HG02623 (cell line): ENCODE measurements at regions not wholly inside any gene's neighbourhood (a gene's known extent, or its start where the extent isn't known, plus 50 kb on each side); places are given as distances from the start of the nearest gene placed in this dataset.

Experiments used
- ATAC-seq: cut with Tn5 transposase; IDR thresholded peaks from one replicate; pipeline ENCODE4 v1.9.1; 2021; ENCODE audit warnings: moderate library complexity; ENCODE audit not compliant: unreplicated experiment

DNA sequence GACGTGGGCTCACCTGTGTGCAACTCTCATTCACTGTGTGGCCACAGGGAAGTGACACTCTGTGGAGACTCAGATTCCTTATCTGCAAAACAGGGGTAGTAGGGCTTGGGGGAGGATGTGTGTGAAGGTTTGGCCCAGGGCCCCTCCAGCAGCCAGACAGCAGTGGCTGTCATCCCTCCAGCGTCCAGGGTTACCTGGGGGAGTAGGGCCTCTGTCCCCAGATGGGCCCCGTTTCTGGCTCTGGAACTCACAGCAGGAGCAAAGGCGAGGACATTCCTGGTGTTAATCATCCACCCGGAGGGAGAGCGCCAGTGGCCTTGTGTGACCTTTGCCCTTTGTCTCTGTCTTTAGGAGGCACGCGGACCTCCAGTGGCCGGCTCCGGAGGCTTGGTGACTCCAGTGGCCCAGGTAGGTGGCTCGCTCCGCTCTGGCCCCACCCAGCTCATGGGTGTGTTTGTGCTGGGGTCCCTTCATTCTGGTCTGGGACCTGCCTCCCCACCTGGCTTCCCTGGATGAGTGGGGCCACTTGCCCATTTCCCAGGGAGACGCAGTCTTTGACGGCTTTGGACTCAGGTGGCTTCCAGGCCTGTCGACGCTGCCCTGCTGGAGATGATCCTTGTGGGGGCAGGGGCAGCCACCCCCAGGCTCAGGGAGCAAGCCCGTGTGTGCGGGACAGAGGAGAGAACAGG lies 166.2 kb downstream of the SEC14L1 start:
- ATAC-seq: no peak

DNA sequence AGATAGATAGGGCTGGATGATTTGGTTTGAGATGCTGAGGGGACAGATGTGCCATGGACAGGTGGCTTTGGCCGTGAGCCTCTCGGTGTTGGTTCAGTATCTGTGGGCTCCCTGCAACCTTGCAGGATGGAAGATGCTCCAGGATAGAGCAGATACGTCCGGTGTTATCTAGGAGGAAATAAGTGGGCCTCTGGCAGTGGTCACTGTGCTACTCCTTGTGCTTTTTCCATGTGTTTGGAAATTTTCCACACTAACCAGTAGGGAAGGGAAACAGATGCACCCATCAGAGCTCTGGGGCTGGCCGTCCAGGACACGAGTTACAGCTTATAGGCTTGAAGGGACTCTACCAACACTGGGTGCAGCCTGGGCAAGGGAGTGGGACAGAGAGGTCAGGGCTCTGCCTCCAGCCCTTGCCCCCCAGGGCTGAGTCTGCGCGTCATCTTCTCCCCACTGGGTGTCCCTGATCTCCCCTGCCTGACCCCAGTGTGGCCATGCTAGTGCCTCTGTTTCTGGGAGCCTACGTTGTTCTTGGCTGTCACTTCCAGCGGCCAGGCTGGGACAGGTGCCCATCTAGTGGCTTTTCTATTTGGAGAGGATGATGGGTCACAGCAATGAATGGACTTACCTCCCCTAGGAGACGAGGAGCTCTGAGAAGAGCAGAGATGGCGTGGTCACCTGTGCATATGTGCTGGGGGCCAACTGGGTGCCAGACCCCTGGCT lies 166.9 kb downstream of the SEC14L1 start:
- ATAC-seq: no peak

DNA sequence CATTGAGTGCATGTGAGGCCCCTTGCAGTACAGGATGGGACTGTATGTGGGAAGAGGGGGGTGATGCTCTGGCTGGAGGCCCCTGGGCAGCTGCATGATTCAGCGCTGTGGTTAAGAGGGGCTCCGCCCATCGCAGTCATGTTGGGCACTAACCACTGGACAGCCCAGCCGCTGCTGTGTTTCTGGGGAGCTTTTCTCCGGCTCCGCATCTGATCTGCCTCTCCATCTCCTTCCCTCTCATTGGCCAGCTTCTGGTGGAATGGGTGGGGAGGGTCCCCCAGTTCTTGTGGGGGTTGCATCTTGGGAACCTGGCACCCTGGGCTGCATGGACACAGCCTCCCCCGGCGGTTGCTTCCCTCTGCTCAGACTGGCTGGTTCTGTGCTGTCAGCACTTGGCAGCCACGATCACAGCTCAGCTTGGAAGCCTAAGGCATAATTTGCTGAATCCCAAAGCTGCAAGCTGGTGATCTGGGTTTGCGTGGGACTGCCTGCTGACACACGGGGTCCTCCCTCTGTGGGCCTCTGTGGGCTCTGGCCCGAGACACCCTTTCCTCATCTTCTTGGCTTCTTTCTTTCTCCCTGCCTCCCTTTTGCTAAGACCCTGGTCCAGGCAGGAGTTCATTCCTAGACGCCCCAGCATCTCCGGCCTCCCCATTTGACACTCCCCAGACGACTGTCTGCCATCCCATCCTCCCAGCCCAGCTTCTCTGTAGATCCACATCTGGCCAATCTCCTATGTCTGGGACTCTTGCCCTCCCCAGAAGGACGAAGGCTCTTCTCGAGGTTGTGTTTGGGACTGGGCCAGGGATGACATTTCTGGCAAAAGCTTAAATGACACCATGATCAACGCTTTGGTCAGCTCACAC lies 168.3 kb downstream of the SEC14L1 start:
- ATAC-seq: no peak

DNA sequence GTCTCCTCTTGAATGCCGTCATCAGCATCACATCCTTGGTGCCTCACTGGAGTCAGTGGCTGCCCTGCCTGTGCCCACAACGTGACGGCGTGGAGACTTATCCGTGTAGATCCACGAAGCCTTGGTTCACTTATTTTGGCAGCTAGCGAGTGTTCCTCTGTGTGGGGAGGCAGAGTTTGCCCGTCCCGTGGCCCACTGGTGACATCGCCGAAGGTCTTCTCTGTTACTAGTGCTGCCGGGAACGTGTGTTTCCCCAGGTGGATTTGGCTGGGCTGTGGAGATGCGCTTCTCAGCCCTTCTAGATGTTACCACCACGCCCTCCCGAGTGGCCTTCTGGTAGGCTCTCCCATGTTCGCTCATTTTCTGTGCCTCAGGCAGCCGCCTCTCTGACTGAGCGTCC lies 169.6 kb downstream of the SEC14L1 start:
- ATAC-seq: no peak

DNA sequence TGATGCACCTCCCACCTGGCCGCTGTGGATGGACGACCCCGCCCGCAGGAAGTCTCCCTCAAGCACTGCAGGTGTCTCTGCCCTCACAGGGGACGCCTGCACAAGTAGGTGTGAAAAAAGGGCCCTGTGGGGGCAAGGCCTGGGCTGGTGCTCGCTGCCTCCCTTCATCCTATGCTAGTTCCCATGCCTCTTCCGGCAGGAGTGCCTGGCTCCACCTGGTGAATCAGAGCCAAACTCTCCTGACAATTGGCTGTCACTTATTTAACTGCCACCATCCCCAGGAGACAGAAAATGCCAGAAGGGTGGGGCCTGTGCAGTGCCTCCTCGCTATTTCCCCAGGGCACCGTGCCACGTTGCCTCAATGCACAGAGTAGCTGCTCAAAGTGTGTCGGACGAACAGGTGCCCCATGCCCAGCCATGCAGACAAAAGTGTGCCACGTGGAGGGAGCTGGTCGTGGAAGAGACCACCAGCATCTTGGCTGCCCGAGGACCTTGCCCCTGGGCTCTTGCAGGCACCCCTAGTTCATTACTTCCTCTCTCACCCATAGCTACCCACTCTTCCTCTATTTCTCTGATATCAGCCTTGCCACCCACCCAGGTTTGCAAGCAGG lies 170.7 kb downstream of the SEC14L1 start:
- ATAC-seq: no peak

DNA sequence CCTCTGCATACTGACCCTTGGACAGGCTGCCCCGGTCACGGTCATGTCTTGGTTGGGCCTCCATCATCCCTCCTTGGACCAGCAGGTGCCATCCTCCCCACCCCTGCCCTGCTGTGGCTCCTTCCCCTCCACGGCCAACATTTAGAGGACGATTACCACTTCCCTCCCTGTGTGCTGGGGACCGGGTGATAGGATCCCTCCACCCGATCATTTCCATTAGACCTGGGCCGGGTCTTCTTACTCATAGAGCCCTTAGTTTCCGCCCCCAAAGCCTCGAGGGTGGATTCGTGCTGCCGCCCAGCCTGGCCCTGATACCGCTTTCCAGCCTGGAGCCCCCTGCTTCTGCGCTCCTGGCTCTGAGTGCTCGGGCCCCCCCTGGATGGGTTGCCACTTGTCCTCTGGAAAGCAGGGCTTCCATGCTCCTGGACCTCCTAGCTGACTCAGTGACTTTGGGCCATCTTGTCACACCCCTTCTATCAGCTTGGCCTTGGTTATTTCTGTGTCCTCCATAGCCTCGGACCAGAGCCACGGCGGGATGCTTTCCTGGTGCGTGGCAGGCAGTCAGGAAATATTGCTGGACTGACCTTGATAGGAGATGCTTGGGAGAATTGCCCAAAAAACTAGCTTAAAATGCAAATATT lies 171.4 kb downstream of the SEC14L1 start:
- ATAC-seq: no peak

DNA sequence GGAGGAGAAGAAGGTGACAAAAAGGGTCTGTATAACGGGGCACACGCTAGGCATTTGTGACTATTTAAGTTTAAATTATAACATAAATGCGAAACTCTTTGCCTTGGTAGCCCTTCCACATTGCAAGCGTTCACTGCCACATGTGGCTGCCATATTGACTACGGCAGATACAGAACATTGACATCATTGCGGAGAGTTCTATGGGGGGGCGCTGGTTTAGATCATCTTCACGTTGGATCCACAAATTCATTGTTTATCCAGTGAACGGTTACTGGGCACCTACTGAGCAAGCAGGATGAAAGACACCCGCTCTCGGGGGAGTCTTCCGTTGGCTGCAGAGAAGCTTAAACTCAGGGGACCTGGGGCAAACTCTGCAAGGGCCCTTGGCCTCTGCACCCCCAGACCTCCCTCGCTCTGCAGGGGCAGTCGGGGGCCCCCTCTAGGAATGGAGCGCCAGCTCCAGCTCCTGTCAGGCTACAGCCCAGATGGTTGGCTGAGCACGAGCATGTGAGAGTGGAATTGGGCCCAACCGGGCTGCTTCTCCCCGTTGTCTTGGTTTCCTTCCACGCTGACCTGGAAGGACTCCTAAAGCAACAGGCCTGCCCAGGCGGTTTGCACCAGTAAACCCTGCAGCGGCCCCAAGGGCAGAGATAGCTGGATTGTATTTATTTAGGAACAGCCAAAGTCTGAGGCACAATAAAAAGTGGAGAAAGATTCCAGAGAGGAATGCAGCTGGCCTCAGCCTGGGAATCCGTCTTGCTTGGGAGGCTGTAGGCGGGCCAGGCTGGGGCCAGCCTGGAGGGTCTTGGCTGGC lies 172.2 kb downstream of the SEC14L1 start:
- ATAC-seq: no peak

DNA sequence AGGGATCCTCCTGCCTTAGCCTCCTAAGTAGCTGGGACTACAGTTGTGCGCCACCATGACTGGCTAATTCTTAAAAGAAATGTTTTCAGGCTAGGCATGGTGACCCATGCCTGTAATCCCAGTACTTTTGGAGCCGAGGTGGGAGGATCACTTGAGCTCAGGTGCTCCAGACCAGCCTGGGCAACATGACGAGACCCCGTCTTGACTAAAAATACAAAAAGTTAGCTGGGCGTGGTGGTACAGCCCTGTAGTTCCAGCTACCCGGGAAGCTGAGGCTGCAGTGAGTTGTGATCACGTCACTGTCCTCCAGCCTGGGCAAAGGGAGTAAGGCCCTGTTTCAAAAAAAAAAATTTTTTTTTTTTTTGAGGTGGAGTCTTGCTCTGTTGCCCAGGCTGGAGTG lies 173.1 kb downstream of the SEC14L1 start:
- no peak for ATAC-seq

DNA sequence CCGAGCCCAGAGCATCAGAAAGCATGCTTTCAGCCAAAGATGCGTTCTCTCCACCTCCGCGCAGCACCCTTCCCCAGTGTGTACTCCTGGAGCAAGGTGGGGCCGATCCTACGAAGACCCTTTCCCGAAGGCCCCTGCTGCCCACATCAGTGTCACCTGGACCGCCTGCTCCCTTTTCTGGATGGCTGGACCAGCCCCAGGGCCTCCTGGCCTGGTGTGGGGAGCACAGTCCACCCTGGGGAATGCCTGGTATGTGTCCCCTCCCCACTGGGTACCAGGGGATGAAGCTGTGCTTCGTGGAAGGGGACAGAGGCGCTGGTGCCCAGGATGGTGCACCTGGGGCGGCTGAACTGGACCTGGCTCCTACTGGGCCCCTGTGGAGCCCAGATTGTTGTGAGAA lies 173.8 kb downstream of the SEC14L1 start:
- no peak for ATAC-seq

DNA sequence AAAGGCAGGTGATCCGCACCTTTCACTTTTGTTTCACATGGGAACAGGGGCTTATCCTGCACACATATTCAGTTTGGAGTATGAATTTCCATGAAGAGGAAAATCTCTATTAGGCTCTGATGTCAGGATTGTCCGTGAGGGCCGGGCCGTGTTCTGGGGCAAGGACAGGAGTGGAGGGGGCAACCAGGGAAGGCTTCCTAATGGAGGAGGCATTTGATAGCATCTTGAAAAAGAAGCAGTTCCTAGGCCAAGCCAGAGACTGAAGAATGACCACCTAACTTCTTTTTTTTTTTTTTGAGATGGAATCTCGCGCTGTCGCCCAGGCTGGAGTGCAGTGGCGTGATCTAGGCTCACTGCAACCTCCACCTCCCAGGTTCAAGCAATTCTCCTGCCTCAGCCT lies 174.2 kb downstream of the SEC14L1 start:
- no peak for ATAC-seq

DNA sequence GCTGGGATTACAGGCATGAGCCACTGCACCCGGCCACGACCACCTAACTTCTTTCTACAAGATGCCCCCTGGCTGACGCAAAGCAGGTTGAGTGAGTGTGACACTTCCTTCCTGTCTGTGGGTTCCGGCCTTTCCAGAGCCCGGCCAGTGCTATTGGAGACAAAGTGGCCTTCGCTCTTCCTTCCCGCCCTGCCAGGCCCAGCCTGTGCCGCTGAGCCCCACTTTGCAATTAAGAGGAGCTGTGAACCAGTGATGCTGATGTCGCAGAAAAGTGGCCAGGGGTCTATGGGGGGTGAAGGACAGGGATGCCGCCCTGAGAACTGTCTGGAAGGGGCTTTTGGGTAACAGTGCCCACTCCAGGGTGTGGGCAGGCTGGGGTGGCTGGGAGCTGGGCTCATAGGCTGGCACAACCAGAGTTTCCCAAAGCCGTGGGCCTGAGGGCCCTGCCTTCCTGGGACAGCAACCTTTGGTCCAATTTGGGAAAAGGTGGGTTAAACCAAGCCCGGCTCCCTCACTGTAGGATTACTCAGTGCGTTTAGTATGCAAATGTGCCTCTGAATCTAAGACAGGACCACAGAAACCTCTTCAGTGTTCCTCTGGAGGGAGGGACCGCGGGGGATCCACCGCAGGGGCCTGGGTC lies 174.9 kb downstream of the SEC14L1 start:
- ATAC-seq: no peak

DNA sequence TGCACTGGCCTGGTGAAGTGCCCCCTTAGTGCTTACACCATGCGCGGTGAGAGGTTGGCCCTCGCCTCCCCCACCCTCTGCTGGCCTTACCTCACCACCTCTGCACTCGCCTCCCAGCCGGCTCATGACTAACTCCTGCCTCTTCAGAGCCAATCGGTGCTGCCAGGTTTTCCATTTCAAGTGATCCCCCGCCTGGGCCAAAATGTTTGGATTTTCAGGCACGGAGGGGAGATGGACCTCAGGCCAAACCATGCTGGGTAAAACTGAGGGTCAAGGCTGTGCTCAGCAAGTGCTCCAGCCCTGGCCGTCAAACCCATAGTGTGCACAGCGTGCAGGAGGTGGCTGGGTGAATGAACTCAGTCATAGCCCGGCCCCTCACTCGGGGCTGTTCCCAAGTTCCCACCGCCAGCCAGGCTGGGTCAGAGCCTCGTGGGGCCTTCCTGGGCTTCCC lies 175.4 kb downstream of the SEC14L1 start:
- ATAC-seq: no peak

DNA sequence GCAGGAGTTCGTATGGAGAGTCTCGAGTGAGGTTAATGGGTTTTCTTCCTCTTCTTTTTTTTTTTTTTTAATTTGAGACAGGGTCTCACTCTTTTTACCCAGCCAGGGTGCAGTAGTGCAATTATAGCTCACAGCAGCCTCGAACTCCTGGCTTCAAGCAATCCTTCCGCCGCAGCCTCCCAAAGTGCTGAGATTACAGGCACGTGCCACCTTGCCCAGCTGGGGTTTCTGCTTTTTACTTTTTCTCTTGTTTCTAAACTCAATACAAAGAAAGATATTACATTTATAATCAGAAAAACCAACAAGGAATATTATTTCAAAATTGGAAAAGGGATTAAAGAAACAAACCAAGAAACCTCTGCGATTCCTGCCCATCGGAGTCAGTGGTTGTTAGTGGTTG lies 175.9 kb downstream of the SEC14L1 start:
- no peak for ATAC-seq

DNA sequence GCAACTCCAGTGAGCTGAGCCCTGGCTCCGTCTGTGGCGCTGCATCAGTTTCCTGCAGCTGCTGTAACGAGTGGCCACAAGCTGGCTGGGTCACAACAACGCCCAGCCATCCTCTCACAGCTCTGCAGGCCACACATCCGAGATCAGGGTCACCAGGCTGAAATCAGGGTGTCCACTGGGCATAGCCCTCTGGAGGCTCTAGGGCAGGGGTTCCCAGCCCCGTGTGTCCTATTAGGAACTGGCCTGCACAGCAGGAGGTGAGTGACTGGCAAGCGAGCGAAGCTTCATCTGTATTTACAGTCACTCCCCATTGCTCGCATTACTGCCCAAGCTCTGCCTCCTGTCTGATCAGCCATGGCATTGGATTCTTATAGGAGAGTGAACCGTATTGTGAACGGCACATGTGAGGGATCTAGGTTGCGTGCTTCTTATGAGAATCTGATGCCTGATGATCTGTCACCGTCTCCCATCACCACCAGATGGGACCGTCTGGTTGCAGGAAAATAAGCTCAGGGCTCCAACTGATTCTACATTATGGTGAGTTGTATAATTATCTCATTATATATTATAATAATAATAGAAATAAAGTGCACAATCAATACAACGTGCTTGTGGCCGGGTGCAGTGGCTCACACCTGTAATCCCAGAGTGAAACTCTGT lies 176.5 kb downstream of the SEC14L1 start:
- no peak for ATAC-seq

DNA sequence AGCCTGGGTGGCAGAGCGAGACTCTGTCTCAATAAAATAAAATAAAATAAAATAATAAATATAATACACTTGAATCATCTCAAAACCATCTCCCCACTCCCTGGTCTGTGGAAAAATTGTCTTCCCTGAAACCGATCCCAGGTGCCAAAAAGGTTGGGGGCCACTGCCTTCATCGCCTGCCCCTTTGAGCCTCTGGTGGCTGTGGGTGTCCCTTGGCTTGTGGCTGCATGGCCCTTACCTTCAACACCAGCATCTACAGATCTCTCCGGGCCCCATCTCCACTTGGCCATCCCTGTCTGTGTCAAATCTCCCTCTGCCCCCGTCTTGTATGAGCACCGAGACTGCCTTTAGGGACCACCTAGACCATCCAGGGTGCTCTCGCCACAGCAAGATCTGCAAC lies 177.3 kb downstream of the SEC14L1 start:
- ATAC-seq: no peak

DNA sequence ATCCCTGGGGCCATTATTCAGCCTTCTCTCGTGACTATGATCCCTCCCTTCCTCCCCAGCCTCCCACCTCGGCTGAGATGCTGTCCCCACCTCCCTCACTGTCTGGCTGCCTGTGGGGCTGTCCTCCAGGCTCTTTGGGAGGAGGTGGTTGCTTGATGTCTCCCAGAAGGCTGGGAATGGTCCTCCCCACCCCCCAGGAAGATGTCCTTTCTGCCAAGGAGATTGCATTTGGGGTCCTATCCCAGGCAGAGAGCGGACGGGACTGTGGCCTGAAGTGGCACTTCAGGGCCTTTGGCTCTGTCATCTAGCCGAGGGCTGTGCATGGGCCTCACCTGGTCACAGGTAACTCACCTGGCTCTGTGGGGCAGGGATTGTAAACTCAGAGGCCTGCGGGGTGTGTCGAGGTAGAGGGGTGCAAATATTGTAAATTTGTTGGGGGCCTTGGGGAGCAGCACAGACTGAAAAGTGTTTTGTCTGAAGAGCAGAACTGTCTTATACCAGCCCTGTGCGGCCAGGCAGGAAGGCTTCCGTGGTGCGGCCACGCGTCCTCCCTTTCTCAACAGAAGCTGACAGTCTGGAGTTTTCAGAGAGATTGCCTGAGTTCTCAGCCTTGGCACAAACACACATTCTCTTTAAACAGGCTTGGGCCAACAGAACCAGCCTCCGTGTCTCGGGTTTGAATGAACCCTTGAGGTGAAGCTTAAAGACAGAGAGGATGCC lies 177.9 kb downstream of the SEC14L1 start:
- ATAC-seq: no peak

DNA sequence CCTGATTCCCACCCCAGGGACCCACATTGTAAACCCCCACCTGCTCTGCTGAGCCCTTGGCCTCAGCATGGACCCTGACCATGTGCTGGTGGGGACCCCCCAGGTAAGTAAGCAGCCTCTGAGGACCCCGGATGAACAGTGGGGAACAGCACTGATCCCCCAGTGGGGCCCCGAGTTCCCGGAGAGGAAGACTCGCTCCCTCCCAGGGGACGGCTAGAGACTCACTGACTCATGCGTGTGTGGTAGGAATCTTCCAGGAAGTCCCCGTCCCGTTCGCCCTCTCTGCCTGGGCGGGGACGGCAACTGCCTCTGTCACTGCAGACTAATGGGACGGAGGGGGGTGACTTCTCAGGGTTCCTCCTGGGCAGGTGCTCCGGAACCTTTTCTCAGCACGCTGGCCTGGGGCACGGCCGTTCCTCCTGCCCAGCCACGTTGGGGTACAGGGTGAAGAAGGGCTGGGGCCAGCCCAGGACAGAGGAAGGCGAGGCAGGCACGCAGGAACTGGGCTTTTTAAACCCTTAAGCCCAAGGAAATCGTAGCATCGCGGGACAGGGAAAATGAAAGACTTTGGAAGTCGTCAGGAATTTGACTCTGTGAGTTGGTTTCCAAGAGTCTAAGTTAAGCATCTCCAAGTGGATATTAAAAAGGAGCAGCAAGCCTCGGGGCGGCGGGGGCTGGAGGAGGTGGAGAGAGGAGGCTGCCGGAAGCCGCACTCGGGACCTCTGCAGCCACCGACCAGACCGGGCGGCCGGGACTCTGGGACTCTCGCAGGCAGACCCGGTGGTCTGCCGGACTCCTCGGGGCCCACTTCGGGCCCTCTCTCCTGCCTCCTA lies 178.7 kb downstream of the SEC14L1 start:
- ATAC-seq: no peak
